Mesendoderm (in vitro differentiated cells): ENCODE measurements at regions not wholly inside any gene's neighbourhood (a gene's known extent, or its start where the extent isn't known, plus 50 kb on each side); places are given as distances from the start of the nearest gene placed in this dataset.

ENCODE experiments used
- DNase-seq: peaks from one replicate; pipeline ENCODE4 v3.0.0; 2013
- H2AK5ac ChIP-seq: 2 replicates; pipeline ENCODE4 v1.6.1; 2013; ENCODE audit warnings: low read length, inconsistent platforms
- H2BK120ac ChIP-seq: 2 replicates; pipeline ENCODE4 v1.6.1; 2013; ENCODE audit warnings: low read depth, mild to moderate bottlenecking, low read length, moderate library complexity, mixed read lengths
- H2BK15ac ChIP-seq: replicated peaks from 2 replicates; pipeline ENCODE4 v1.6.1; 2013; ENCODE audit warnings: low read depth, mild to moderate bottlenecking, moderate library complexity
- H2BK5ac ChIP-seq: 2 replicates; pipeline ENCODE4 v1.6.1; 2013; ENCODE audit warnings: low read length, inconsistent platforms
- H3K18ac ChIP-seq: 2 replicates; pipeline ENCODE4 v1.6.1; 2013; ENCODE audit warnings: mild to moderate bottlenecking, low read length, mixed read lengths
- H3K23ac ChIP-seq: one replicate; pipeline ENCODE4 v1.6.1; 2013; ENCODE audit warnings: low read length
- H3K27ac ChIP-seq: 2 replicates; pipeline ENCODE4 v1.5.1; 2013; ENCODE audit warnings: low read depth, mild to moderate bottlenecking, inconsistent platforms, low read length, moderate library complexity
- H3K27me3 ChIP-seq: 2 replicates; pipeline ENCODE4 v1.6.1; 2013; ENCODE audit warnings: low read length, control low read depth, mild to moderate bottlenecking, inconsistent platforms; ENCODE audit not compliant: insufficient read depth, poor library complexity
- H3K36me3 ChIP-seq: 2 replicates; pipeline ENCODE4 v1.6.1; 2013; ENCODE audit warnings: low read length, inconsistent platforms; ENCODE audit not compliant: control insufficient read depth, insufficient read depth
- H3K4ac ChIP-seq: one replicate; pipeline ENCODE4 v1.6.1; 2013; ENCODE audit warnings: low read depth, mild to moderate bottlenecking, low read length, moderate library complexity
- H3K4me1 ChIP-seq: 2 replicates; pipeline ENCODE4 v1.6.1; 2013; ENCODE audit warnings: low read depth, low read length, inconsistent platforms; ENCODE audit not compliant: control insufficient read depth
- H3K4me2 ChIP-seq: 2 replicates; pipeline ENCODE4 v1.6.1; 2013; ENCODE audit warnings: low read length
- H3K4me3 ChIP-seq: 2 replicates; pipeline ENCODE4 v1.5.1; 2013; ENCODE audit warnings: mild to moderate bottlenecking, low read length
- H3K56ac ChIP-seq: one replicate; pipeline ENCODE4 v1.6.1; 2013; ENCODE audit warnings: low read length
- H3K79me1 ChIP-seq: 2 replicates; pipeline ENCODE4 v1.6.1; 2013; ENCODE audit warnings: low read length, inconsistent platforms
- H3K79me2 ChIP-seq: 2 replicates; pipeline ENCODE4 v1.6.1; 2013; ENCODE audit warnings: mild to moderate bottlenecking, low read length; ENCODE audit not compliant: control insufficient read depth, insufficient read depth
- H3K9ac ChIP-seq: 2 replicates; pipeline ENCODE4 v1.6.1; 2013; ENCODE audit warnings: low read length, inconsistent platforms
- H4K5ac ChIP-seq: one replicate; pipeline ENCODE4 v1.6.1; 2013; ENCODE audit warnings: low read length
- H4K8ac ChIP-seq: one replicate; pipeline ENCODE4 v1.6.1; 2013; ENCODE audit warnings: low read depth, mild to moderate bottlenecking, control low read depth, low read length, moderate library complexity
- WGBS: extraction: QIAGEN DNeasy Blood & Tissue Kit; methylation state at CpG from one replicate; pipeline ENCODE4 v1.1.7; 2013; ENCODE audit warnings: low lambda C conversion rate, missing lambda C conversion rate; ENCODE audit not compliant: insufficient coverage; ENCODE audit errors: extremely low coverage; 5-methylcytosine and 5-hydroxymethylcytosine counted together

- Histone ChIP-seq H2AK5ac (no peak overlapping the region), H3K4me1 (peaks cover 3% of the 10 kb centered on the region), H4K5ac (no peak overlapping the region), H2BK120ac (no peak overlapping the region), H3K4ac (no peak overlapping the region), H4K8ac (no peak overlapping the region), H3K4me2 (no peak overlapping the region), H3K18ac (no peak overlapping the region), H3K4me3 (no peak overlapping the region), H3K27me3 (no peaks in the 10 kb centered on the region), H3K56ac (no peak overlapping the region), H2BK5ac (no peak overlapping the region), H3K79me2 (no peaks in the 10 kb centered on the region), H3K9ac (no peak overlapping the region), H3K36me3 (no peaks in the 10 kb centered on the region), H3K23ac (no peak overlapping the region), H2BK15ac (no peak overlapping the region), H3K79me1 (no peaks in the 10 kb centered on the region), H3K27ac (no peak overlapping the region)
- no peak for DNase-seq
- WGBS: no CpG with 5 or more reads among the region's 5 CpGs
Measured at GRCh38 chr12:67035121-67035520, 234.0 kb upstream of the CAND1 start.

DNA sequence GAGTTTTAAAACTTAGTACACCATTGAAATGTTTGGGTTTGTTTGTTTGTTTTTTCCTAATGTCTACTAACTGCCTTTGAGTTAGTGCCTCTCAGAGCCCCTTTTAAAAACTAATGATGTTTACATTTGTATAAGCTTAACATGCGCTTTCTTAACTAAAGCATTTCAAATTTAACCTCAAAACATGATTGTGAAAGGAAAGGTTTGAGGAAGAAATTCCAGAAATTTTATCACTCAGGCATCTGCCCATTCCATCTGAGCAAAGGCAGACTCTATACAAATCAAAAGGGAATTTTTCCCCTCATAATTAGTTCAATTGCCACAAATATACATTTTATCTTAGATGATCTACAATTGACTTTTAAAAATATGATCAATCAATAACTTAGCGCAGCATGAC is 230.7 kb upstream of the CAND1 start:
- Histone ChIP-seq H3K79me2 (no peaks in the 10 kb centered on the region), H3K18ac (no peak overlapping the region), H2AK5ac (no peak overlapping the region), H3K4me1 (peaks cover 5% of the 10 kb centered on the region), H2BK5ac (no peak overlapping the region), H3K4ac (no peak overlapping the region), H3K23ac (no peak overlapping the region), H3K36me3 (no peaks in the 10 kb centered on the region), H3K4me2 (no peak overlapping the region), H2BK120ac (no peak overlapping the region), H3K4me3 (no peak overlapping the region), H2BK15ac (no peak overlapping the region), H3K56ac (no peak overlapping the region), H4K8ac (no peak overlapping the region), H4K5ac (no peak overlapping the region), H3K27ac (no peak overlapping the region), H3K27me3 (no peaks in the 10 kb centered on the region), H3K9ac (no peak overlapping the region), H3K79me1 (no peaks in the 10 kb centered on the region)
- WGBS: no CpG with 5 or more reads among the region's 2 CpGs
- no peak for DNase-seq

GRCh38 chr12:67039995-67040860 is 228.9 kb upstream of the CAND1 start:
- no peaks in the 10 kb centered on the region for H3K27me3 ChIP-seq
- H3K18ac ChIP-seq: no peak overlapping the region
- H3K79me2 ChIP-seq: no peaks in the 10 kb centered on the region
- DNase-seq: no peak
- no peak overlapping the region for H2AK5ac ChIP-seq
- H3K4ac ChIP-seq: no peak overlapping the region
- peaks cover 1% of the 10 kb centered on the region for H3K79me1 ChIP-seq
- H3K4me1 ChIP-seq: peaks cover 2% of the 10 kb centered on the region
- H2BK15ac ChIP-seq: no peak overlapping the region
- no peak overlapping the region for H3K27ac ChIP-seq
- no peak overlapping the region for H2BK120ac ChIP-seq
- no peak overlapping the region for H4K5ac ChIP-seq
- H3K36me3 ChIP-seq: no peaks in the 10 kb centered on the region
- no peak overlapping the region for H3K9ac ChIP-seq
- WGBS: no CpG with 5 or more reads among the region's 8 CpGs
- H3K4me3 ChIP-seq: no peak overlapping the region
- H2BK5ac ChIP-seq: no peak overlapping the region
- H3K56ac ChIP-seq: no peak overlapping the region
- H3K4me2 ChIP-seq: no peak overlapping the region
- no peak overlapping the region for H4K8ac ChIP-seq
- no peak overlapping the region for H3K23ac ChIP-seq

DNA sequence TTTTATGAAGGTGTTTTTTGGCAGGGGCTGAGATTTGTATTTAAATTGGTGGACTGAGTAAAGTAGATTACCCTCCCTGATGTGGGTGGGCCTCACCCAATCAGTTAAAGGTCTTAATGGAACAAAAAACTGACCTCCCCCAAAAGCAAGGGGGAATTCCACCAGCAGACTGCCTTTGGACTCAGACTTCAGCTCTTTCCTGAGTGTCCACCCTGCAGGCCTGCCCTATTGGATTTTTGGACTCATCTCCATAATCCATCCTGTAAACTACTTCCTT is 228.4 kb upstream of the CAND1 start:
- H4K5ac ChIP-seq: no peak overlapping the region
- no peak overlapping the region for H2BK5ac ChIP-seq
- peaks cover 3% of the 10 kb centered on the region for H3K4me1 ChIP-seq
- H3K4me2 ChIP-seq: no peak overlapping the region
- H3K56ac ChIP-seq: no peak overlapping the region
- H2BK120ac ChIP-seq: no peak overlapping the region
- no peak overlapping the region for H3K9ac ChIP-seq
- no peak overlapping the region for H4K8ac ChIP-seq
- no peak overlapping the region for H3K4ac ChIP-seq
- no peak overlapping the region for H3K23ac ChIP-seq
- H3K27me3 ChIP-seq: no peaks in the 10 kb centered on the region
- H3K4me3 ChIP-seq: no peak overlapping the region
- H2AK5ac ChIP-seq: no peak overlapping the region
- H2BK15ac ChIP-seq: no peak overlapping the region
- peaks cover 1% of the 10 kb centered on the region for H3K79me1 ChIP-seq
- H3K36me3 ChIP-seq: no peaks in the 10 kb centered on the region
- no peaks in the 10 kb centered on the region for H3K79me2 ChIP-seq
- no peak for DNase-seq
- H3K27ac ChIP-seq: no peak overlapping the region
- H3K18ac ChIP-seq: no peak overlapping the region

GRCh38 chr12:67042697-67043131 is 226.4 kb upstream of the CAND1 start:
- no CpG with 5 or more reads among the region's 2 CpGs for WGBS
- H3K18ac ChIP-seq: no peak overlapping the region
- no peaks in the 10 kb centered on the region for H3K79me2 ChIP-seq
- H3K4me2 ChIP-seq: no peak overlapping the region
- no peak overlapping the region for H2BK5ac ChIP-seq
- H4K5ac ChIP-seq: no peak overlapping the region
- no peaks in the 10 kb centered on the region for H3K36me3 ChIP-seq
- DNase-seq: peak; percentile 73
- H2AK5ac ChIP-seq: no peak overlapping the region
- no peaks in the 10 kb centered on the region for H3K27me3 ChIP-seq
- no peak overlapping the region for H3K4me3 ChIP-seq
- H2BK15ac ChIP-seq: no peak overlapping the region
- no peak overlapping the region for H3K4ac ChIP-seq
- peaks cover 1% of the 10 kb centered on the region for H3K79me1 ChIP-seq
- H3K9ac ChIP-seq: no peak overlapping the region
- no peak overlapping the region for H4K8ac ChIP-seq
- H2BK120ac ChIP-seq: no peak overlapping the region
- H3K27ac ChIP-seq: no peak overlapping the region
- H3K23ac ChIP-seq: no peak overlapping the region
- H3K4me1 ChIP-seq: peaks cover 3% of the 10 kb centered on the region
- no peak overlapping the region for H3K56ac ChIP-seq

- H3K4me3 ChIP-seq: no peak overlapping the region
- no CpG with 5 or more reads among the region's 1 CpG for WGBS
Measured at GRCh38 chr12:67043771-67044170, 225.4 kb upstream of the CAND1 start.

More at GRCh38 chr12:67043771-67044170, 225.4 kb upstream of the CAND1 start:
- Histone ChIP-seq H2AK5ac (no peak overlapping the region), H4K5ac (no peak overlapping the region), H3K4me1 (peaks cover 3% of the 10 kb centered on the region), H3K4me2 (no peak overlapping the region), H3K27ac (no peak overlapping the region), H3K79me1 (peaks cover 1% of the 10 kb centered on the region), H2BK5ac (no peak overlapping the region), H3K4ac (no peak overlapping the region), H3K23ac (no peak overlapping the region), H2BK120ac (no peak overlapping the region), H2BK15ac (no peak overlapping the region), H3K36me3 (no peaks in the 10 kb centered on the region), H3K79me2 (no peaks in the 10 kb centered on the region), H4K8ac (no peak overlapping the region), H3K56ac (no peak overlapping the region), H3K27me3 (no peaks in the 10 kb centered on the region), H3K18ac (no peak overlapping the region), H3K9ac (no peak overlapping the region)
- DNase-seq: no peak
